ENCODE measurements at regions not wholly inside any gene's neighbourhood (a gene's known extent, or its start where the extent isn't known, plus 50 kb on each side); places are given as distances from the start of the nearest gene placed in this dataset.

GRCh38 chr4:160286051-160286450 is 1183.2 kb downstream of the RAPGEF2 start (continued):
- TF ChIP-seq NFIC (IDR thresholded peaks at IDR 0.05; ENCODE audit: low read depth, low read length) (no peak), KDM1A (IDR thresholded peaks at IDR 0.05; ENCODE audit: borderline replicate concordance) (no peak), ZNF207 (IDR thresholded peaks at IDR 0.05; ENCODE audit: borderline replicate concordance) (no peak), HDGF (IDR thresholded peaks at IDR 0.05) (no peak), FOS (IDR thresholded peaks at IDR 0.05; ENCODE audit: borderline replicate concordance, extremely low read depth, insufficient read length) (no peak), USF2 (IDR thresholded peaks at IDR 0.05; ENCODE audit: borderline replicate concordance, low read depth, low read length) (no peak)

GRCh38 chr4:160296476-160296875 is 1193.6 kb downstream of the RAPGEF2 start:
- SMC1A ChIA-PET (ENCODE audit: uncharacterized antibody, unreplicated experiment) = no interaction called here
- DNase-seq (ENCODE audit: low read depth, low spot score) (no peak), FAIRE-seq (no peak), ATAC-seq (no peak)
- TF ChIP-seq GABPA (IDR thresholded peaks at IDR 0.05; ENCODE audit: low read depth) = no peak
- TF ChIP-seq ZNF687 (IDR thresholded peaks at IDR 0.05) = no peak
- no peak for TF ChIP-seq RB1 (IDR thresholded peaks at IDR 0.05; ENCODE audit: borderline replicate concordance)
- no peak for TF ChIP-seq PML (IDR thresholded peaks at IDR 0.05; ENCODE audit: low read length)
- TF ChIP-seq RELA (IDR thresholded peaks at IDR 0.05; ENCODE audit: borderline replicate concordance, partially characterized antibody) = no peak
- TF ChIP-seq FOXK2 (IDR thresholded peaks at IDR 0.05) = no peak
- TF ChIP-seq MEF2A (IDR thresholded peaks at IDR 0.05; ENCODE audit: insufficient read depth, low read depth, low read length) = no peak
- RAD21 ChIA-PET (ENCODE audit: unreplicated experiment) = no interaction called here
- Histone ChIP-seq H3K4me3 (no peak overlapping the region), H3K27me3 (replicated peaks in 1 of 2; ENCODE audit: control insufficient read depth in 2 of 2, insufficient read depth in 2 of 2, low read length in 1 of 2) (no peaks in the 10 kb centered on the region), H3K27ac (ENCODE audit: control insufficient read depth, insufficient read depth) (no peak overlapping the region), H3K36me3 (ENCODE audit: control insufficient read depth in 2 of 2, insufficient read depth in 2 of 2, low read length in 1 of 2) (no peaks in the 10 kb centered on the region), H3K9ac (ENCODE audit: control insufficient read depth, insufficient read depth, low read length) (no peak overlapping the region), H2AFZ (ENCODE audit: control insufficient read depth, low read depth, low read length) (no peak overlapping the region), H4K20me1 (ENCODE audit: control insufficient read depth, insufficient read depth) (no peaks in the 10 kb centered on the region), H3K4me2 (ENCODE audit: control insufficient read depth, insufficient read depth) (no peak overlapping the region), H3K79me2 (ENCODE audit: control insufficient read depth, insufficient read depth, low read length) (no peaks in the 10 kb centered on the region), H3K9me3 (replicated peaks; ENCODE audit: control insufficient read depth, insufficient read depth, low read length) (no peaks in the 10 kb centered on the region), H3K4me1 (ENCODE audit: control insufficient read depth, insufficient read depth, low read length) (no peaks in the 10 kb centered on the region)
- CTCF ChIA-PET = no interaction called here
- intact Hi-C loops (cut with micrococcal nuclease; ENCODE audit: unreplicated experiment) (no loop called here), in situ Hi-C loops (cut with MboI) (no loop called here)
- POLR2A ChIA-PET = no interaction called here
- BruUV-seq (replicated peaks) = no TSS peak
- WGBS (ENCODE audit: insufficient coverage, insufficient replicate concordance, low lambda C conversion rate, missing lambda C conversion rate) = 0% methylated on average over 1 of the region's 1 CpG
